Activated naive CD4-positive, alpha-beta T cell treated with anti-CD3 and anti-CD28 coated beads for 36 hours (primary cell): ENCODE measurements at regions not wholly inside any gene's neighbourhood (a gene's known extent, or its start where the extent isn't known, plus 50 kb on each side); places are given as distances from the start of the nearest gene placed in this dataset.

Source experiments
- CTCF ChIA-PET: fragments of 350-600 bp; sonication (Branson Sonifier 250); formaldehyde crosslinking; loops from one replicate; lab custom pipeline; 2021; ENCODE audit warnings: antibody characterized with exemption; lab: Charles Lee
- DNase-seq: peaks from one replicate; pipeline ENCODE4 v3.0.0-alpha.2; 2020
- H3K27ac Mint-ChIP-seq: one replicate; pipeline ENCODE4 v1.8.0; 2021; ENCODE audit warnings: mild to moderate bottlenecking, mixed read lengths
- H3K27me3 Mint-ChIP-seq: one replicate; pipeline ENCODE4 v1.8.0; 2021; ENCODE audit warnings: low read depth, mixed read lengths
- H3K36me3 Mint-ChIP-seq: one replicate; pipeline ENCODE4 v1.8.0; 2021; ENCODE audit warnings: low read depth, mixed read lengths
- H3K4me1 Mint-ChIP-seq: one replicate; pipeline ENCODE4 v1.8.0; 2021; ENCODE audit warnings: low read depth, mixed read lengths
- H3K4me3 Mint-ChIP-seq: one replicate; pipeline ENCODE4 v1.8.0; 2021; ENCODE audit warnings: mild to moderate bottlenecking, moderate library complexity, mixed read lengths
- H3K9me3 Mint-ChIP-seq: one replicate; pipeline ENCODE4 v1.8.0; 2021; ENCODE audit warnings: mixed read lengths
- intact Hi-C: fragments of 100-400 bp; cut with micrococcal nuclease; formaldehyde crosslinking; loops from one replicate; pipeline ENCODE4 v1.15.1; 2023

DNA sequence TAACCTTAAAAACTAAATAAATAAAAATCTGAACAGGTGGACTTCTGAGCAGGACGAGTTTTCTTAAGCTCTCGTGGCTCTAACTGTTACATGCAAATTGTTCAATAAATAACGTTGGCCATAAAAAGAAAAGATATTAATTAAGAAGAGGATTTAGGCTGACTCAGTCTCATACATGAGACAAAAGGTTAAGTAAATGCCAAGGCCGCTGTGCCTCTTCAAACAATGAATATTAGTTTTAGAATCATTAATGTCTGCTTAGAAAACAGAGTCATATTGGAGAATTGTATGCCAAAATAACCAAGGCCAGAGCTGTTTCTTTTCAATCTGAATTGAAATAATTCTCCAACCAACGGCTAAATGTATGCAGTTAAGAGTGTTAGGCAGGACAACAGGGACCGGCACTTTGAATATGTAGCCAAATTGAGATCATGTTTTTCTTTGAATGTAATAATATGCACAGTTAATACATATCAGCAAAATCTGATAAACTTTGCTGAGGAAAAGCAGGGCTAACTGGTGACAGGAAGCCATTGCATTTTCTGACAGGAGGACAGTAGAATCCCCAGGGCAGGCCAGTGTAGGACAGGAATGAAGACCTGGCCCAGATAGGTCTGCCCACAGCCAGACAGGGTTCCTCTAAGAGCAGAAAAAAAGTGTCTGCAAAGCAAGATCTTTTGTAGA is 1041.4 kb upstream of the FANCL start:
- no peak overlapping the region for H3K27ac Mint-ChIP-seq
- DNase-seq, result no peak
- H3K9me3 Mint-ChIP-seq, result no peaks in the 10 kb centered on the region
- no peaks in the 10 kb centered on the region for H3K4me1 Mint-ChIP-seq
- intact Hi-C loops, result no loop called here
- no peak overlapping the region for H3K4me3 Mint-ChIP-seq
- no peaks in the 10 kb centered on the region for H3K36me3 Mint-ChIP-seq
- CTCF ChIA-PET, result no interaction called here
- H3K27me3 Mint-ChIP-seq, result peaks cover 5% of the 10 kb centered on the region

- peaks cover 4% of the 10 kb centered on the region for H3K27me3 Mint-ChIP-seq
- no peaks in the 10 kb centered on the region for H3K4me1 Mint-ChIP-seq
- intact Hi-C loops, result no loop called here
- no peak overlapping the region for H3K27ac Mint-ChIP-seq
- H3K36me3 Mint-ChIP-seq, result no peaks in the 10 kb centered on the region
- no peaks in the 10 kb centered on the region for H3K9me3 Mint-ChIP-seq
- CTCF ChIA-PET, result no interaction called here
- H3K4me3 Mint-ChIP-seq, result no peak overlapping the region
- no peak for DNase-seq
Measured at GRCh38 chr2:59277671-59278070, 1036.5 kb upstream of the FANCL start.

DNA sequence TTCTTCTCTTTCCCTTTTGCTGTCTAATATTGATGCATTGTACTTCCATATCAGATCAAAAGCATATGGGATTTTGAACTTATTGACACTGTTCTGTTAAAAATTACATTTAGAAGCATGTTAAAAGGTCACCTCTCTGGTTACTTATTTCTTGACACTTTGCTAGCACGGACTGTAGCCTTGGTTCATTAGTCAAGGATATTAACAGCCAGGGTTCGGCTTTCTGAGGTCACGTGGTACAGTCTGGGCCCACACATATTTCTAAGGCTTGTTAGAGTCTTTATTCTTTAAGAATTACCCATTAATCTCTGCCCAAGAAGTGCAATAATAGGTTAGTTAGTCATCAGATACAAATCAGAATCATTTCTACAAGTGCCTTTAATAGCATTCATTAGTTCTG is 1035.8 kb upstream of the FANCL start:
- DNase-seq, result no peak
- Mint-ChIP-seq H3K9me3 (no peaks in the 10 kb centered on the region), H3K4me1 (no peaks in the 10 kb centered on the region), H3K36me3 (no peaks in the 10 kb centered on the region), H3K4me3 (no peak overlapping the region), H3K27me3 (peaks cover 4% of the 10 kb centered on the region), H3K27ac (no peak overlapping the region)
- CTCF ChIA-PET, result no interaction called here
- intact Hi-C loops, result no loop called here

GRCh38 chr2:59276033-59276432 is 1034.9 kb upstream of the FANCL start:
- Mint-ChIP-seq H3K27ac (no peak overlapping the region), H3K9me3 (no peaks in the 10 kb centered on the region), H3K36me3 (no peaks in the 10 kb centered on the region), H3K4me3 (no peak overlapping the region), H3K4me1 (no peaks in the 10 kb centered on the region), H3K27me3 (peaks cover 4% of the 10 kb centered on the region)
- intact Hi-C loops, result no loop called here
- CTCF ChIA-PET, result interaction anchor here (0.7 to 1.6 kb wide), 2 partner anchors 27 to 158 kb away, joined by 3 to 4 read pairs; no protein-coding TSS in a partner anchor
- DNase-seq, result peak; percentile 5

DNA sequence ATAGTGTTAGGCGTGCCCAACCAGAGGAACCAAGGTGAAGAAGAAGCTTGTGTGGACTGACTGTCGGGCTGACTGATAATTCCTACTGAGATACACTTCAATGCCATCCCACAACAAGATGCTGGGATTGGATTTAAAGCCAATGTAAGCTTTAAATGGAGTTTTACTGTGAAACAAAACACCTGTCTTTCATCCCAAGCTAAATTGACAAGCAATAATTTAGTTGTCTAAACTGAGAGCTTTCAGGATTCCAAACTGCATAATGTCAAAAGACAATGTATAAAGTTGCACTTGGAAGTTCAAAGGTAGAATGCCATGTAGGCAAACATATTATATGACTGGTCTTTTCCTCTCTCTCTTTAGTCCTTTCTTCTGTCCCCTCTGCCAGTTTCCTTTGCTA is 1025.3 kb upstream of the FANCL start:
- Mint-ChIP-seq H3K4me3 (no peak overlapping the region), H3K27ac (no peak overlapping the region), H3K36me3 (no peaks in the 10 kb centered on the region), H3K27me3 (peaks cover 4% of the 10 kb centered on the region), H3K9me3 (peaks cover 3% of the 10 kb centered on the region), H3K4me1 (no peaks in the 10 kb centered on the region)
- no peak for DNase-seq
- CTCF ChIA-PET, result interaction anchor here (0.6 to 0.8 kb wide), 2 partner anchors 532 to 1546 kb away, joined by 3 to 5 read pairs; no protein-coding TSS in a partner anchor
- intact Hi-C loops, result no loop called here

- CTCF ChIA-PET, result no interaction called here
- intact Hi-C loops, result no loop called here
- H3K4me3 Mint-ChIP-seq, result no peak overlapping the region
Measured at GRCh38 chr2:59259913-59260312, 1018.8 kb upstream of the FANCL start.

GRCh38 chr2:59256290-59256689 is 1015.2 kb upstream of the FANCL start:
- Mint-ChIP-seq H3K27ac (no peak overlapping the region), H3K9me3 (no peaks in the 10 kb centered on the region), H3K27me3 (no peaks in the 10 kb centered on the region), H3K4me1 (no peaks in the 10 kb centered on the region), H3K36me3 (no peaks in the 10 kb centered on the region), H3K4me3 (no peak overlapping the region)
- CTCF ChIA-PET, result interaction anchor here (0.6 kb wide), 1 partner anchor 934 kb away, joined by 3 read pairs; no protein-coding TSS in a partner anchor
- intact Hi-C loops, result no loop called here
- no peak for DNase-seq

More at GRCh38 chr2:59259913-59260312, 1018.8 kb upstream of the FANCL start:
- no peaks in the 10 kb centered on the region for H3K4me1 Mint-ChIP-seq
- peaks cover 3% of the 10 kb centered on the region for H3K9me3 Mint-ChIP-seq
- H3K27ac Mint-ChIP-seq, result no peak overlapping the region
- no peaks in the 10 kb centered on the region for H3K27me3 Mint-ChIP-seq
- DNase-seq, result no peak
- H3K36me3 Mint-ChIP-seq, result no peaks in the 10 kb centered on the region

- Mint-ChIP-seq H3K27ac (no peak overlapping the region), H3K4me3 (no peak overlapping the region), H3K27me3 (no peaks in the 10 kb centered on the region), H3K4me1 (no peaks in the 10 kb centered on the region), H3K36me3 (no peaks in the 10 kb centered on the region), H3K9me3 (no peaks in the 10 kb centered on the region)
- DNase-seq, result no peak
- CTCF ChIA-PET, result no interaction called here
- intact Hi-C loops, result no loop called here
Measured at GRCh38 chr2:59254279-59254678, 1013.2 kb upstream of the FANCL start.

- Mint-ChIP-seq H3K9me3 (no peaks in the 10 kb centered on the region), H3K27ac (no peak overlapping the region), H3K36me3 (no peaks in the 10 kb centered on the region), H3K4me1 (no peaks in the 10 kb centered on the region), H3K4me3 (no peak overlapping the region), H3K27me3 (no peaks in the 10 kb centered on the region)
- intact Hi-C loops, result no loop called here
- CTCF ChIA-PET, result no interaction called here
- no peak for DNase-seq
Measured at GRCh38 chr2:59250307-59250677, 1009.2 kb upstream of the FANCL start.

DNA sequence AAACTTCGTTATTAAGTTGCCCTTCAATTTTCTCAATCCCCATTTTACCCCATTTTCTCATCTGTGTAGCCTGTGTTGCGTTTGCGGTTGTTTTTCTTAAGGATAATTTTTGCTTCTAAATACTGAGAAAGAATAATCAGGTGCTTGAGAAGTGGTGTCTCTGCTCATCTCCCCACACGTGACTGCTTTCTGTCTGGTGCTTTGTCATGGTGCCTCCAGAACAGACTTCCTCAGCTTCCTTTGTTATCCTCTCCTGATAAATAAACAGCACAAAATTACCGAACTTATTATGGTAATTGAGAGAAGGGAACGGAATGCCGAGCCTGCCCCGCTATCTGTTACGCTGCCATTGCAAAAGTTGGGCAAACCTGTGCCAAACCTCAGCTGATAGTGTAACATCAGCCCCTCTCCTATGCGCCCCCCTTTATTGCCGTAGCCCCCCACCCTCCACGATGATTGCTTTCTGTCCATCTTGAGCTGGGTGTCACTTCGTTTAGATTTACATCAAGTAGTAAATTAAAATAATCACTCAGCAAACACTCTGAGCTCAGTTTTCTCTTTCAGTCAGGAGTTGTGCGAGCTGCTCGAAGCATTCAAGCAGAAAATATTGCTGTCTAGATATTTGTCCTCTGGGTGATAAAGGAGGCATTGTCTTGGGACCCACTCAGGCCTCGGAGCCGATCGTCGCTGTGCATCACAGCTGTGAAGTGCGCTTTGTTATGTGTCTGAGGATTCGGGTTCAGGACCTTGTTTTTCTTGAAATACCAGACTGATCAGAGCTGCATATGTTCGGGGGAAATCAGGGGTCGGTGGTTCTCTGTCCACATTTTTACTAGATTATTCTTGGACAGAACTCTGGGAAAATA is 1008.5 kb upstream of the FANCL start:
- Mint-ChIP-seq H3K27me3 (no peaks in the 10 kb centered on the region), H3K4me1 (no peaks in the 10 kb centered on the region), H3K9me3 (no peaks in the 10 kb centered on the region), H3K4me3 (no peak overlapping the region), H3K36me3 (no peaks in the 10 kb centered on the region), H3K27ac (no peak overlapping the region)
- no peak for DNase-seq
- CTCF ChIA-PET, result no interaction called here
- intact Hi-C loops, result no loop called here

- intact Hi-C loops, result no loop called here
- H3K36me3 Mint-ChIP-seq, result no peaks in the 10 kb centered on the region
- H3K4me3 Mint-ChIP-seq, result no peak overlapping the region
- CTCF ChIA-PET, result no interaction called here
- H3K4me1 Mint-ChIP-seq, result no peaks in the 10 kb centered on the region
- peaks cover 3% of the 10 kb centered on the region for H3K27me3 Mint-ChIP-seq
- DNase-seq, result no peak
- no peaks in the 10 kb centered on the region for H3K9me3 Mint-ChIP-seq
- H3K27ac Mint-ChIP-seq, result no peak overlapping the region
Measured at GRCh38 chr2:59239146-59239545, 998.0 kb upstream of the FANCL start.

- Mint-ChIP-seq H3K36me3 (no peaks in the 10 kb centered on the region), H3K9me3 (no peaks in the 10 kb centered on the region), H3K27me3 (no peaks in the 10 kb centered on the region), H3K4me1 (no peaks in the 10 kb centered on the region), H3K27ac (no peak overlapping the region), H3K4me3 (no peak overlapping the region)
- intact Hi-C loops, result no loop called here
- CTCF ChIA-PET, result no interaction called here
- DNase-seq, result no peak
Measured at GRCh38 chr2:59237311-59237710, 996.2 kb upstream of the FANCL start.

DNA sequence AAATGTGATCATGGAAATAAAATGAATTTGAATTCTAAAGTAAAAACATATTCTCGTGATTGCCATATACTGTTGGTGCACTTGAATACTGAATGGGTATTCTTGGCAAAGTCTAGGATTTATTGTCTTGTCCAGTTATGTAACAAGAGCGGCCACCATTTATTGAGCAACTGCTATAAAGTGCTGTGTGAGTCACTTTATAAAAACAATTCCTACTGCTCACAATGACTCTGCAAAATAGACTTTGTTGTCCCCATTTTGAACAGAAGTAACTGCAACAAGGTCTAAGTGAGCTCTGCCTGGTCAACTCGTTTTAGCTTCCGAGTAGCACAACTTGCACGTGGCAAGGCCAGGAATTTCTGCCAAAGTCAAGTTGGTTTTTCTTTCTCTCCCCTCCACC is 995.6 kb upstream of the FANCL start:
- H3K4me1 Mint-ChIP-seq, result no peaks in the 10 kb centered on the region
- H3K36me3 Mint-ChIP-seq, result no peaks in the 10 kb centered on the region
- CTCF ChIA-PET, result no interaction called here
- no peak for DNase-seq
- H3K27ac Mint-ChIP-seq, result no peak overlapping the region
- intact Hi-C loops, result no loop called here
- no peaks in the 10 kb centered on the region for H3K9me3 Mint-ChIP-seq
- no peak overlapping the region for H3K4me3 Mint-ChIP-seq
- H3K27me3 Mint-ChIP-seq, result no peaks in the 10 kb centered on the region
